Body of pancreas (tissue), 4 donors: ENCODE measurements at regions not wholly inside any gene's neighbourhood (a gene's known extent, or its start where the extent isn't known, plus 50 kb on each side); places are given as distances from the start of the nearest gene placed in this dataset.

Experiments used
- ATAC-seq: fragments of 150-250 bp; one replicate; pipeline ENCODE4 v1.9.1; 2016
- DNase-seq, 4 donors: peaks; one replicate each; pipeline ENCODE4 v3.0.0-alpha.2; 2019
- H3K27ac ChIP-seq, 4 donors: fragments of 200-600 bp; sonication (generic); 1 replicate in 3 of 4; 2 replicates in 1 of 4; pipeline versions ENCODE4 v1.5.1 to v1.6.1; 2016 to 2019; ENCODE audit warnings: mild to moderate bottlenecking in 1 of 4, mixed read lengths in 1 of 4, moderate library complexity in 1 of 4
- H3K27me3 ChIP-seq, 2 donors: fragments of 200-600 bp; sonication (generic); one replicate each; pipeline ENCODE4 v1.6.0; 2016; ENCODE audit warnings: mild to moderate bottlenecking in 1 of 2
- H3K36me3 ChIP-seq, 2 donors: fragments of 200-600 bp; sonication (generic); replicated peaks in 1 of 2; 2 replicates each; pipeline ENCODE4 v1.5.1; 2016; ENCODE audit warnings: low read depth in 2 of 2; ENCODE audit not compliant: insufficient read depth in 1 of 2
- H3K4me1 ChIP-seq: fragments of 200-600 bp; sonication (generic); one replicate; pipeline ENCODE4 v1.6.0; 2016
- H3K4me3 ChIP-seq, 2 donors: fragments of 200-600 bp; sonication (generic); 1 replicate in 1 of 2; 2 replicates in 1 of 2; pipeline ENCODE4 v1.5.1; 2016 to 2019
- H3K9me3 ChIP-seq, 3 donors: fragments of 200-600 bp; sonication (generic); 1 replicate in 2 of 3; 2 replicates in 1 of 3; pipeline ENCODE4 v1.5.1; 2016
- POLR2A ChIP-seq, 3 donors: fragments of 450-650 bp; IDR thresholded peaks; one replicate each; pipeline ENCODE4 v1.6.1; 2016; ENCODE audit warnings: antibody characterized with exemption in 3 of 3, mild to moderate bottlenecking in 2 of 3
- WGBS, 2 donors: methylation state at CpG; one replicate each; pipeline ENCODE4 v1.1.5; 2017; 5-methylcytosine and 5-hydroxymethylcytosine counted together
- intact Hi-C: fragments of 100-400 bp; cut with DNase I; formaldehyde crosslinking; loops from one replicate; pipeline ENCODE4 v1.15.1; 2023
- TF ChIP-seq, protein P1 (sequence below), 7 experiments: fragments of 450-650 bp in 4 of 7; fragments of 200-600 bp in 3 of 7; sonication (generic) in 3 of 7; IDR thresholded peaks; one replicate each; pipeline ENCODE4 v1.5.1; 2016 to 2019; ENCODE audit warnings: antibody characterized with exemption in 7 of 7

DNA sequence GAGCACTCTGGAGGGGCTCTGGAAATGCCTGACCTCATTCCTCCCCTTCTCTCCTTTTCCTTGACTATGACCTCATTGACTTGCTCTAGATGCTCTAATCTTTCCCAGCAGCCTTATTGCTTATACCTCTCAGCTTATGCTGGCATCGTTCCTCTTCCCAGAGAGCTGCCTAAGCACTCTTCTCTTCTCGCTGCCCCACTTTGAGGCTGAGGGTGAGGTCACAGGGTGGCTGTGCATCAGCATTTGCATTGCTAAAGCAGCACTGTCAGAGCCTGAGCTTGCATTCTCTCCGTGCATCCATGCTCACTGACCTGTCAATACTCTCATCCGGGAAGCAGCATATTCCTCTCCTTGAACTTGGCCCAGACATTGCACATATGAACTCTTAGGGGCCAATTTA lies 96.4 kb upstream of the NTRK2 start:
- 55 to 71% methylated on average over 4 of the region's 4 CpGs for WGBS, 2 donors
- Histone ChIP-seq H3K4me1 (no peaks in the 10 kb centered on the region), H3K4me3 (no peak overlapping the region), H3K9me3 (no peaks in the 10 kb centered on the region), H3K27ac (no peak overlapping the region), H3K36me3 (no peaks in the 10 kb centered on the region), H3K27me3 (no peaks in the 10 kb centered on the region)
- TF ChIP-seq POLR2A (IDR thresholded peaks at IDR 0.05), result no peak
- TF ChIP-seq, protein P1, sequence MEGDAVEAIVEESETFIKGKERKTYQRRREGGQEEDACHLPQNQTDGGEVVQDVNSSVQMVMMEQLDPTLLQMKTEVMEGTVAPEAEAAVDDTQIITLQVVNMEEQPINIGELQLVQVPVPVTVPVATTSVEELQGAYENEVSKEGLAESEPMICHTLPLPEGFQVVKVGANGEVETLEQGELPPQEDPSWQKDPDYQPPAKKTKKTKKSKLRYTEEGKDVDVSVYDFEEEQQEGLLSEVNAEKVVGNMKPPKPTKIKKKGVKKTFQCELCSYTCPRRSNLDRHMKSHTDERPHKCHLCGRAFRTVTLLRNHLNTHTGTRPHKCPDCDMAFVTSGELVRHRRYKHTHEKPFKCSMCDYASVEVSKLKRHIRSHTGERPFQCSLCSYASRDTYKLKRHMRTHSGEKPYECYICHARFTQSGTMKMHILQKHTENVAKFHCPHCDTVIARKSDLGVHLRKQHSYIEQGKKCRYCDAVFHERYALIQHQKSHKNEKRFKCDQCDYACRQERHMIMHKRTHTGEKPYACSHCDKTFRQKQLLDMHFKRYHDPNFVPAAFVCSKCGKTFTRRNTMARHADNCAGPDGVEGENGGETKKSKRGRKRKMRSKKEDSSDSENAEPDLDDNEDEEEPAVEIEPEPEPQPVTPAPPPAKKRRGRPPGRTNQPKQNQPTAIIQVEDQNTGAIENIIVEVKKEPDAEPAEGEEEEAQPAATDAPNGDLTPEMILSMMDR (IDR thresholded peaks at IDR 0.05), result no peak
- ATAC-seq, result no peak
- intact Hi-C loops, result no loop called here
- DNase-seq, result no peak

GRCh38 chr9:84575705-84576104 lies 93.8 kb upstream of the NTRK2 start:
- WGBS, 2 donors, result 62 to 66% methylated on average over 4 of the region's 4 CpGs

DNA sequence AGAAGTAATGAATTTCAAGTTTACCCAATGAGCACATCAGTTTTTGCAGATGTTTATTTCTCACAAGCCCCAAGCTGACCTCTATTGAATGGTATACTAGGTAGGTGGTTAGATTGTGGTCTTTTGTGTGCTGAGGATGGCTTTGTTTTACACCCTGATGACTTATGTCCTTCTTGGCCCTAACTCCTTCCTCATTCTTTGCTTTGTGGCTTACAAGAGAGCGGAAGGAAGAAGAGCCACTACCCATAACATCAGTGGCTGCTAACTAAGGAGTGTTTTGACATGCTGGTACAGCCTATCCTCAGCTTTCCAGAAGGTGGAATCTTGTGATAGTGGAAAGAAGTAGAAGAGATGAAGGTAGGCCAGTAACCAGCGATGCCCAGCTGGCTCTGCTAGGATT lies 85.7 kb upstream of the NTRK2 start:
- no peak for DNase-seq
- ATAC-seq, result no peak
- H3K27me3 ChIP-seq, result no peaks in the 10 kb centered on the region
- no peaks in the 10 kb centered on the region for H3K9me3 ChIP-seq
- H3K36me3 ChIP-seq, result no peaks in the 10 kb centered on the region
- 86 to 90% methylated on average over 2 of the region's 2 CpGs for WGBS, 2 donors
- TF ChIP-seq, protein P1 (IDR thresholded peaks at IDR 0.05), result no peak
- no peak for TF ChIP-seq POLR2A (IDR thresholded peaks at IDR 0.05)
- no peak overlapping the region for H3K27ac ChIP-seq
- intact Hi-C loops, result no loop called here
- H3K4me3 ChIP-seq, result no peak overlapping the region
- H3K4me1 ChIP-seq, result no peaks in the 10 kb centered on the region

More at GRCh38 chr9:84575705-84576104, 93.8 kb upstream of the NTRK2 start:
- DNase-seq (no peak), ATAC-seq (no peak)
- TF ChIP-seq, protein P1 (IDR thresholded peaks at IDR 0.05), result no peak
- TF ChIP-seq POLR2A (IDR thresholded peaks at IDR 0.05), result no peak
- H3K36me3 ChIP-seq, result no peaks in the 10 kb centered on the region
- H3K4me1 ChIP-seq, result no peaks in the 10 kb centered on the region
- H3K4me3 ChIP-seq, result no peak overlapping the region
- H3K27me3 ChIP-seq, result no peaks in the 10 kb centered on the region
- H3K9me3 ChIP-seq, result no peaks in the 10 kb centered on the region
- H3K27ac ChIP-seq, result no peak overlapping the region
- intact Hi-C loops, result no loop called here

GRCh38 chr9:84586662-84587061 lies 82.9 kb upstream of the NTRK2 start:
- Histone ChIP-seq H3K4me3 (no peak overlapping the region), H3K27ac (no peak overlapping the region), H3K4me1 (no peaks in the 10 kb centered on the region), H3K36me3 (no peaks in the 10 kb centered on the region), H3K9me3 (no peaks in the 10 kb centered on the region), H3K27me3 (no peaks in the 10 kb centered on the region)
- ATAC-seq (no peak), DNase-seq (no peak)
- intact Hi-C loops, result no loop called here
- TF ChIP-seq POLR2A (IDR thresholded peaks at IDR 0.05), result no peak
- TF ChIP-seq, protein P1 (IDR thresholded peaks at IDR 0.05), result no peak
- 51 to 57% methylated on average over 3 of the region's 3 CpGs for WGBS, 2 donors

DNA sequence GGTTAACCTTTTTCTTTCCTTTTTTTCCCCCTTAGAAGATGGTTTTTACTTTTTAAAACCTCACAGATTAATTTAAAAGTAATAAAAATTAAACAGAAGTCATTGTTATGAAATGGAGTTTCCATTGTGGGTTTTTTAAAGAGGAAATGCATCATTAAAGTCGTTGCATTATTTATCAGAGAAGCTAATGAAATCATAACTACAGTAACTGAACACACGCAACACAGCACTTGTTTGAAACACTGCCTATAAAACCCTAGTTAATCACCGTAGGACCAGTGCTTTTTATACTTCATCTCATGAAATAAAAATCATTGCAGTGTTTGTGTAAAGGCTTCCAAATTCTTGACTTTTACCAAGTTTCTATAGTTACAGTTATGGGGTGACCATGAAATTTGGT lies 82.4 kb upstream of the NTRK2 start:
- no peak for ATAC-seq
- Histone ChIP-seq H3K4me3 (no peak overlapping the region), H3K27ac (no peak overlapping the region), H3K4me1 (no peaks in the 10 kb centered on the region), H3K27me3 (no peaks in the 10 kb centered on the region), H3K9me3 (no peaks in the 10 kb centered on the region), H3K36me3 (no peaks in the 10 kb centered on the region)
- intact Hi-C loops, result no loop called here
- DNase-seq, result no peak
- 70 to 72% methylated on average over 3 of the region's 3 CpGs for WGBS, 2 donors
- TF ChIP-seq, protein P1 (IDR thresholded peaks at IDR 0.05), result no peak
- no peak for TF ChIP-seq POLR2A (IDR thresholded peaks at IDR 0.05)
